ENCODE measurements at regions not wholly inside any gene's neighbourhood (a gene's known extent, or its start where the extent isn't known, plus 50 kb on each side); places are given as distances from the start of the nearest gene placed in this dataset.
"Not testable (repeated sequence)": the region's sequence is repeated elsewhere in the genome, so short reads cannot be mapped to it uniquely, and the experiment has no call there.

DNA sequence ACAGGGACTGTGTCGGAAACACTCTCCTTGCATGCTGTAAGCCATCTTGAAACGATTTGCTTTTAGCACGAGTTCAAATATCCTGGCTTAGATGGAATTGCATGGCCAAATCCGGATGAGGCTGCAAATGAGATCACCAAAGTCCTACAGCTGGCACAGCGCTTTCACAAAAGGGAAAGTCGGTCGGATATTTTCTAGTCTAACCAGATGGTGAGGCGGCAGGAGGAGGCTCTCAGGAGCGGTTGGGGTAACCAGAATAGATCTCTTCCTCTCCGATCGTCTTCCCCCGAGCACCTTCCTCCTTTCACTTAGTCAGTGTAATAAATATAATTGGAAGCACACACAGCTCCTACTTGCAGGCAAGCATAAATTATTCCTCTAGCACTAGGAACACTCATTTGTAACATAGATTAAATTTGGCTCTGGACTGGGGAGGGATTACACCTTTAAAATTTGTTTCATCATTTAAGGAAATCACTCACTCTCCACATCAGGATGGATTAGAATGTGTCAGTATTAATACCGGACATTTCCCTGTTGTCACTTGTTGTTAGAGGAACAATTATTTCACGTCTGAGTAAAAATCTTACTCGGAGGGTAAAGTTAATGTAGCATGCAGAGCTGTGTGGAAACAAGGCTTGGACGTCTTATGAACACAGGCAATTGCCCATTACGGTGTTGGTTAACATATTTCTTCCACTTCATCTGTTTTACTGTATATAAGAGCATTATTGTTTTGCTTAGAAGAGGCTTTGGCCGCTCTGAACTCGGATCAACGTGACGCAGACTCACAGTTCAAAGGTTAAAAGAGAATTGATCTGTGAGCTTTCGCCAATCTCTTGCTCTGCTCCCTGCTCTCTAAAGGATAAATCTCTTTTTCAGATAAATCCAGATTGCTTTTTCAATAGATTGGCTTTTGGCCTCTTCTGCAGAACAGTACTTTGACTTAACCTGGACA, 857.9 kb downstream of the TYW1 start:
- peak; percentile 54 for DNase-seq

DNA sequence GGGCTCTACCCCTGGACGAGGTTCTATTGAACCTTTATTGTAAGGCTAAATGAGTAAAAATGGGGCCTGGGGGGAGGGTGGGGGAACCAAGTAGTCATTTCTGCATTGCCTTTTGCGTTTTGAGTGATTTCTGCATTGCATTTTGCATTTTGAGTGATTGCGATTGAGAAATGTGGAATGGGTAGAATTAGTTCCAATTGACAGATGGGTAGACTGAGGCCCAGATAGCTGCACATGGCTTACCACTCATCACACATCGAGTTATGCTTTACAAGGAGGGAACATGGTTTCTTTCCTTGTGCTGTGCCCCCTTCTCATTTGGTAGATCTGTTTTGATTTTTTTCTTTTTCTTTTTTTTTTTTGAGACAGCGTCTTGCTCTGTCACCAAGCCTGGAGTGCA, 858.7 kb downstream of the TYW1 start:
- no peak for DNase-seq

DNA sequence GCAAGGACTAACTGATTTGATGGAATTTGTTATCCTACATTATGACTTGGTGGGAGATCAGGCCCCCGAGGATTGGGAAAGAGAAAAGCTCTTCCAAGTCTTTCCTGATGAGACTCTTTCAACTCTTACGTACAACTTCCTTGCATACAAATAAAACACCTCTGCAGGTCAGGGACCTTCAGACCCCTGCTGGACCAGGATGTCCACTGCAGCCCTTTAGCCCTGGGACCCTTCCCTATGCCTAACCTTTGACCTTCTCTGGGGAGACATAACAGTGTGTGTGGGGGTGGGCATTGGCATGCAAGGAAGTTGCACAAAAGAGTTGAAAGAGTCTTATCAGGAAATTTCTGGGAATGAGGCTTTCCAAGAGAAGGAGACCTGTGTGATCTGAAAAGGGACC, 859.4 kb downstream of the TYW1 start:
- no peak for DNase-seq

DNA sequence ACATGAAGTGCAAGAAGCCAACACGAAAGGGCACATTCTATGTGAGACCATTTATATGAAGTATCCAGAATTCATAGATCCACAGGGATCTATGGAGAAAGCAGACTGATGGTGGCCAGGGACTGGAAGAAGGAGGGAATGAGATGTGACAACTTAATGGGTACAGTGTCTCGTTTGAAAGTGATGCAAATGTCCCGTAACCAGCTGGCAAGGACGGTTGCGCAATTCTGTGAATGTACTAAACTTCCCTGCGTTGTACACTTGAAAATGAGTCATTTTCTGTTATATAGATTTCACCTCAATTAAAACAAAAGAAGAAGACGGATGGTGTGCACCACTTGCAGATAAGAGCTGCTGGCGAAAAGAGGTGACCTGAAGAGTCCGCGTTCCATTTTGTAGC, 861.1 kb downstream of the TYW1 start:
- DNase-seq = no peak

DNA sequence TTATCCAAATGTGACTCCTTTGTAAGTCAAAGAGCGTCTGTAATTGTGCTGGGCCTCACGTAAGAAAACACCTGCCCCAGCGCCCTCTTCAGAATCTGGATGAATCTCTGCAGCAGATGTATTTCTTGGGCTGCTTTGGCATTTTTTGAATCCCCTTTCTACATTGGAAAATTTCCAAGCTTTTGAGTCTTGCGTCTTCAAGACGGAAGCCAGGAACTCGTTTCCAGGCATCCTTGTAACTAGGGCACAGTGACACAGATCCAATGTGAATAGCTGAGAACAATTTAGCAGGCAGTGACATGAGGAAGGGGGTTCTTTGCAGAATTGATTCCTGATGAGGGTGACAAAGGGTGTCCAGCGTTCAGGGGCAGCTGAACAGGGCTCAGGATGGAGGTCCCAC, 862.3 kb downstream of the TYW1 start:
- no peak for DNase-seq

DNA sequence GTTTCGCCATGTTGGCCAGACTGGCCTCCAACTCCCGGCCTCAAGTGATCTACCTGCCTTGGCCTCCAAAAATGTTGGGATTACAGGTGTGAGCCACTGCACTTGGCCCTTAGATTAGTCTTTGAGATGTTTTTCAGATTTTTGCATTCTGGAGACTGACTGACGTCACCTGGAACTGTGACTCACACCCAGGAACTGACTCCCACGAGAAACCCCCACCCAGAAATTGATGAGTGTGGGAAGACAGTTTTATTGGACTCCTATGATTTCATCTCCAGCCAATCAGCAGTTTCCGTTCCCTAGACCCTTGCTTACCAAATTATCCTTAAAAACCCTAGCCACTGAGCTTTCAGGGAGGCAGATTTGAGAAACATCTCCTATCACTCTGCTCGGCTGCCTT, 867.3 kb downstream of the TYW1 start:
- DNase-seq = no peak

DNA sequence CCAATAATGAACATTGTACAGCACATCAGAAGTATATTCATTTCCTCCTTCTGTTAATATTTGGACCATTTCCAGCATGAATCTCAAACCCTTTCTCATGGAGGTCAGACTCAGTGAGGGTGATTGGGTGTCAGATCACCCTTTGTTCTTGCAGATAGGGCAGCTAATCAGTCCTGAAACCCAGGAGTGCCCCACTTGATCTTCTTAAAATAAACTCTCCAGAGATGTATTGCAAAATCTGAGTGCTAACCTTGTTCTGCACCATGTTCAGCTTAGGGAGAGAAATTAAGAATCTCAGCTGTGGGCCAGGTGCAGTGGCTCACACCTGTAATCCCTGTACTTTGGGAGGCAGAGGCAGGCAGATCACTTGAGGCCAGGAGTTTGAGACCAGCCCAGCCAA, 869.4 kb downstream of the TYW1 start:
- no peak for DNase-seq

DNA sequence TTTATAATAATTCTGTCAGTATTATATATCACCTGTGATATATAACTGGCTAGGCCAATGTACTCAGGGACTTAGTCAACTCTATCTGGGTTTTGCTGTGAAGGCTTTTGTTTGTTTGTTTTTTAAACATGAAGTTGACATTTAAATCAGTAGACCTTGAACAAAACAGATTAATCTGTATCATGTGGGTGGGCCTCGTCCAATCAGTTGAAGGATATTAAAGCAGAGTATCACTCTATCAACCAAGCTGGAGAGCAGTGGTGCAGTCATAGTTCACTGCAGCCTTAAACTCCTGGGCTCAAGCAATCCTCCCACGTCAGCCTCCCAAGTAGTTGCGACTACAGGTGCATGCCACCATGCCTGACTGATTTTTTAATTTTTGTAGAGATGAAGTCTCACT, 870.2 kb downstream of the TYW1 start:
- DNase-seq = no peak

DNA sequence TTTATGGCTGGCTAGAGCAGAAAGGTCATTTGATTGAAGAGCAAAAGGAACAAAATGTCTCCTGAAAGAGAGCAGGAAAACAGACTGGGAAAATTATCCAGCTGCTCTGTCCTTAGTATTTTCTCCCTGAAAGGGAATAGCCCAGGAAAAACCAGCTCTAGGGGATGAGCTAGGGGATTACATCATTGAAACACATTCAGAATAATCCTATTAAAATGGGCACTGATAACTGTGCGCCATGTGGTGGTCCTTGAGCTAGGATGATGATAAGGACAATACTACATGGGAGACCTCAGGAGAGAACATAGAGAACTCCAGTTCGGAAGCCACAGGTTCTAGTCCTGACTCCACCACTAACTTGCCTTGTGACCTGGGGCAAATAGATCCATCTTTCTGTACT, 873.8 kb downstream of the TYW1 start:
- DNase-seq = no peak

DNA sequence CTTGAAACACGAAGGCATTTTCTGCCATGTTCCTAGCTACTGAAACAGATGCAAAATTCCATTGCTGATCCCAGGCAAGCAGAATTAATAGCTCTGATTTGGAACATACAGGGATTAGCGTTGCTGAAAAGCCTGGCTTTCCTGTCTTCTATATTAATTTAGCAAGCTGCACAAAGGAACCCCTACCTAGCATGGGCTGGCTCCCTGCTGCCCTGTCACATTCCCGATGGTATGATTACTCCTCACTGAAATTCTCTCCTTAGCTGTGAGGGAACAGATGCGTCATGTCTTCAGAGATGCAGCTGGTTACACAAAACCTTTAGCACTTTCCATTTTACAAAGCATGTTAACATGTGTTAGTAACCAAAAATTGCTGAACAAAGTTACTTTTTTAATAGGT, 878.9 kb downstream of the TYW1 start:
- no peak for DNase-seq

DNA sequence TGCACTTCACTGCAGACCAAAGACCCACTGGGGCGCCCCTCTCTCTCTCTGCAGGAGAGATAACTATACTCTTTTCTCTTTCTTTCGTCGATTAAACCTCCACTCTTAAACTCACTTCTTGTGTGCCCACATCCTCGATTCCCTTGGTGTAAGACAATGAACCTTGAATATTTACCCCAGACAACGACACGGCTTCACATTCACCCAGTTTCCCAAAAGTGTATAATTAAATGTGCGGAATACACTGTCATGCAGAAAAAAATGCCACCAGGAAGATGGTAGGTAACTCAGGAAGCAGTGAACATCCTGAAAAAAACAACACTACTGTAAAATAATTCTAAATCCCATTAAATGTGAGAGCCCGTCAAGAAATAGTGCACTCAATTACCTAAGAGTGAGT, 882.2 kb downstream of the TYW1 start:
- DNase-seq = no peak

DNA sequence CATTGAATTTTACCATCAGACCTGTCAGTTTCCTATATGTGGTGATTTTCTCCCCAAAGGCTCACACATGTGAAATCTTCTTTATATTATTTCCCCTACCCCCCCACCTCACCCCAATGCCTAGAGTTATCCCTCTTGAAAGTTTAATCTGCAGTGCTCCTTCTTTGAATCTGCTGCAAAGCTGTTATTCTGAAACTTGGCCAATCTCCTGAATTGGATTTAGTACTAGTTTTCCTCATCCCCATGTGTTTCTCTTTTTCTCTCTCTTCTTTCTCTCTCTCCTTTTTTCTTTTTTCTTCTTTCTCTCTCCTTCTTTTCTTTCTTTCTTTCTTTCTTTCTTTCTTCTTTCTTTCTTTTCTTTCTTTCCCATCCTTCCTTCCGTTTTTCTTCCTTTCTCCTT, 886.2 kb downstream of the TYW1 start:
- DNase-seq = no peak

DNA sequence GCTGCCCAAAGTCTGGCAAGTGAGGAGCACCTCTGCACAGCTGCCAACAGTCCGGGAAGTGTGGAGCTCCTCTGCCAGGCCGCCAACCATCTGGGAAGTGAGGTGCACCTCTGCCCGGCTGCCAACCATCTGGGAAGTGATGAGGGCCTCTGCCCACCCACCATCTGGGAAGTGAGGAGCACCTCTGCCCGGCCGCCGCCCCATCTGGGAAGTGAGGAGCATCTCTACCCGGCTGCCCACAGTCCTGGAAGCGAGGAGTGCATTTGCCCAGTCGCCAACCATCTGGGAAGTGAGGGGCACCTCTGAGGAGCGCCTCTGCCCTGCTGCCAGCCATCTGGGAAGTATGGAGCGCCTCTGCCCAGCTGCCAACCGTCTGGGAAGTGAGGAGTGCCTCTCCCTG, 893.7 kb downstream of the TYW1 start:
- no peak for DNase-seq

DNA sequence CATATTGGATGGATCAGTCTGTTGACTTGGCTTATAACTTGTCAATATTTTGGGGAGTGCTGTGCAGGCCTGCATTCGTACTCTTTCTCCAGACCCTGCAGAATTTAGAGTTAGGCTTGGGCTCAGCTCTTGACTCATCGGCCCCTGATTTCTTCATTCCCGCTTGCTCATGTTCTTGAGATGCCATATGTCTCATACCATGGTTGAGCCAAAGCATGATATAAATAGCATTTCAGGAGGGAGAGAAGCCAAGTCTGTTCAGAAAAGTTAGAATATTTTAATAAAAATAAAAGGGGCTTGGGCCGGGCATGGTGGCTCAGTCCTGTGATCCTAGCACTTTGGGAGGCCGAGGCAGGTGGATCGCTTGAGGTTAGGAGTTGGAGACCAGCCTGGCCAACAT, 898.1 kb downstream of the TYW1 start:
- no peak for DNase-seq

DNA sequence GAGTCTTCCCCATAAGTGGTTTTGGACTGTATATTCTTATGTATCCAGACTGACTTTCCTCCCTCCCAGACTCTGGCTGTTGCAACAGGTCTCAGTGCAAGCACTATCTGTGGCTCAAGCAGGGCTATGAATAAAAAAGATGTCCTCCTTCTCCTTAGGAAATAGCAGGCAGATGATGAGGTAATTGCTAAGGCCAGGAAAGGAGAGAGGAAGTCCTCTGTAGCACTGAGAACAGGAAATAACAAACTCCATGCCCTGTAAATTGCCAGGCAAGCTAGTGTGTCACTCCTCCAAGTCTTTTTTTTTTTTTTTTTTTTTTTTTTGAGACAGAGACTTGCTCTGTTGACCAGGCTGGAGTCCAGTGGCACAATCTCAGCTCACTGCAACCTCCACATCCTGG, 900.1 kb downstream of the TYW1 start:
- DNase-seq = no peak

DNA sequence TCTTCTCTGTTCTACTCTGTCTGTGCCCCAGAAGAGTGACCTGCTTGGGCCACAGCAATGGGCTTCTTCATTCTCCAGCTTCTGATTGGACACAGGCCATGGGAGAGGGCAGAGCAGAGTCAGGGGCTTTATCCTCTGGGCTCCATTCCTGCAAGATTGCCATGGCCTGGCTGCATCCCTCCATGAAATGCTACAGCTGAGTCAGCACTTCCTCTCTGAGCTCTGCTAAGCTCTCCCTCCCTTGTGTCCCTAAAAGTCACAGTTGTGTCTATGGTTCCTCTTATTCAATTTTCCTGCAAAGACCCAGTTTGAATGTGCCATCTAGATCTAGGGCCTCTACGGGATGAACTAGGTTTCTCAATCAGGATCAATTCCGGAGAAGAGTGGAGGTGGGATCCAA, 903.8 kb downstream of the TYW1 start:
- DNase-seq = no peak

DNA sequence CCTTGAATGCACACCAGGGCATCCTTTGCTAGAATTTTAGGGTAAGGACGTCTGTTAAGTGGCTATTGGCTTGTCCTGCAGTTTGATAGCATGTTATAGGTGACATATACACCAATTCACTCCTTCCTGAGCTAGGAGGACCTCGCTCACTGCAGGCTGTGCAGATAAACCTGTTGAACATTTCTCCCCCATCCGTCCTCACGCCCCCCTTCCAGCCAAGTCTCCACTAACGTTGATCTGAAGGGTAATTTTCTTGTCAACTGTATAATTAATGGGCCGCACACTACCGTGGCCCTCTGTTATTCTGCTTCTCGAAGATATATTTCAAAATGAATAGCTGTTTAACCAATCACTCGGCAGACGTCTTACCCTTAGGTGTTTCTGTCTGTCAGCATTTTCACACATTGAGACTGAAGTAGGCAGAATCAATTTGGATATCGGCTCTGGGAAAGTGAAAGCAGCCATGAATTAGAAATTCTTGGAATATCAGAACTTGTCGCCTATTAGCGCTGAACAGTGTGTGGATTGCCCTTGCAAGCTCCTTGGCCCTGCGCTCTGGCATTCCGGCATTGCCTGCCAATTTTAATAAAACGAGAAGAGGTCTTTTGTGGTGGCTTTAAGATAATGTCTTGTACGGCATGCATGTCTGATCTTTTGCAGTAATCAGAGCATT, 905.3 kb downstream of the TYW1 start:
- DNase-seq = no peak

DNA sequence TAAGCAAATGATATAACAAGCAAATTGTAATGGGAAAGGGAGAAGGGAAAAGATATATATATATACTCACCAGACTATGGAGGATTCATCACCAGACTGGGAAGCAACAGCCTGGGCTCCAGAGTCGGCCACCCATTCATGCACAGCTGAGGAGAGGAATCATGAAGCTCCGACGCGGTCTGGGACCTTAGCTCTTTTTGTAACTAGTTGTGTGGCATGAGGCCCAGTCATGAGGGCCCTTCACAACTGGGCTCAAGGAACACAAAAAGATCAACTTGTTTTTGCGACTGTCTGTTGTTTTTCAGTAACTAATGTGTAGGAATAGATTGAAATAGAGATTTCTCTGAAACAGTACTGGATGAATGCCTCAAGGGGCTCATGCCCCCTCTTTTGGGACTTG, 911.2 kb downstream of the TYW1 start:
- no peak for DNase-seq

DNA sequence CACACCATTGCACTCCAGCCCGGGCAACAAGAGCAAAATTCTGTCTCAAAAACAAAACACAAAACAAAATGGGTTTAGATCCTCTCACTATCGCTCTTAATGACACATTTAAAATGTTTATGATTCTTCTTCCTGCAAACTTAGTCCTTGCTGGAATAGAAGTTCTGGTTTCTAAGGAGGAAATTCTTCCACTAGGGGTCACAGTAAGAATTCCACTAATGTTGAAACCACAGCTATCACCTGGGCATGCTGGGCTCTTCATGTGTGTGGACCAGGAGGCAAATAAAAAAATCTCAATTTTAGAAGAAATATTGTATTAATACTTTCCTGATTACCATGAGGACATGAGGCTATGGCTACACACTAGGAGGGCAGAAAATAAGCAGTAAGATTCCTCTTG, 915.8 kb downstream of the TYW1 start:
- no peak for DNase-seq

DNA sequence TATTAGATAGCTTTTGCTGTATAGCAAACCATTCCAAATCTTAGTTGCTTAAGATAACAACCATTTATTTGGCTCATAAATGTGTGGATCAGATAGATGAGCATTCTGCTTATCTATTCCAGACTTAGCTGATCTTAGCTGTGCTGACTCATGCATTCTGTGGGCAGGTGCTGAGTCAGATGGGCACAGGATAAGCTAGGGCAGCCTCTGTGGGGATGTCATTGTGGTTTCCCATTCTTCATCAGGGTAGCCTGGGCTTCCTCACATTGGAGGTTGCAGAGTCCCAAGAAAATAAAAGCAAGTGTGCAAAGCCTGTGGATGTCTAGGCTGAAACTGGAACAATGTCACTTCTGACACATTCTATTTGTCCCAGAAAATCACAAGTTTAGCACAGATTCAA, 917.0 kb downstream of the TYW1 start:
- no peak for DNase-seq

DNA sequence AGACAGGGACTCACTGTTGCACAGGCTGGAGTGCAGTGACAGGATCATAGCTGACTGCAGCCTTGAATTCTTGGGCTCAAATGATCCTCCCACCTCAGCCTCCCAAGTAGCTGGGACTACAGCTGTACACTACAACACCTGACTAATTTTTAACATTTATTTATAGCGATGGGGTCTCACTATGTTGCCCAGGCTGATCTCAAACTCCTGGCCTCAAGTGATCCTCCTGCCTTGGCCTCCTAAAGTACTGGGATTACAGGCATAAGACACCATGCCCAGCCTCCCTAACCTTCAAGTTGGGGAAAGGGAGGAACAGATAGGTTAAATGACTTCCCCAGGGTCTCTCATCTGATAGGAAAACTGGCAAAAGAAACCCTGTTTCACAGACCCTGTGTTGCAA, 919.5 kb downstream of the TYW1 start:
- DNase-seq = not testable (repeated sequence)

DNA sequence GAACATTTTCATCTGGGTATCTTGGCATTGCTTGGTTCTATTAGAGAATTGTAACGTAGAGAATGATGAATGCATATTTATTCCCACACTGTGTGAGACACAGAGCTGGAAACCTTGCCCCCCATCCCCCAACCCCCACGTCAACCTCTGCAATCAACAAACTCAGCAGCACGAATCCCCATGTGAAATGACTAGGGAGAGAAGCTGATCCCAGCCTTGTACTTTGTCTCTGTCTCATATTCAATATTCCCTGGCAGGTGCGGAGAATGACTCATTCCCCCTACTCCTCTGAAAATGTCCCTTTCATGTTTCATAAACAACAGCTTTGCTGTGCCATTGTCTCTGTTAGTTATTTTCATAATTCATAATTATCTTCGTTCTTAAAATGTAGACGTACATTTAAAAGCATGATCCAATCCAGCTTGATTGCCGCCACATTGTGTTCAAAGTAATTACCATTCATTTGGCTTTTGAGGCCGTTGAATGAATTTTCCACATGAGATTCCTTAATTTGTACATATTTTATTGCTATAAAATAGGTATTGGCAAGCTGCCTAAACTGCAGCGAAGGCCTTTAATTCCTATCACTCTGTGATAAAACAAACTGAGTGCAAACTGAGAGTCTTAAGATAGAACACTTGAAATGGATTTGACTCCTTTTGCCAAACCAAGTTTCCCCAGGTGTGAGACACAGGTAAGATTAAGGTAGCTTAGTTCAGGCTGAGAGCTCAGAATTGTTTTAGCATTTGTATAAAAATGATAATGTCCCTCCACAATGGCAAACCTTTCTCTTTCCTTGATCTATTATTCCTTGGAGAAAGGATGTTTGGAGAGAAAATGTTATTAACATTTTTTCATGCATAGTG, 920.2 kb downstream of the TYW1 start:
- DNase-seq = no peak

DNA sequence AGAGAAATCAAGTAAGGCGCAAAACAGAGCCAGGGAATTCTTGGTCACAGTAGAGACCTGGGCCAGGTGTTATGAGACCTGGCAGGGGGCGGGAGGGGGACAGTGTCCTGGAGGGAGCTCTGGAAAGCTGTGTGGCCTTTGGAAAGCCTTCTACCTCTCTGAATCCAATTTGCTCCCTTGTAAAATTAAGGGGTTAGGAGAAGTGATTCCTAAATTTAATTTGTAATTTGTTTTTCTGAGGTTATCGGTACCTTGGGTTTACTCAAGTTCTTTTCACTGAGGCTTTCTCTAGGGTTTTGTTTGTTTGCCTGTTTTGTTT, 920.8 kb downstream of the TYW1 start:
- no peak for DNase-seq

DNA sequence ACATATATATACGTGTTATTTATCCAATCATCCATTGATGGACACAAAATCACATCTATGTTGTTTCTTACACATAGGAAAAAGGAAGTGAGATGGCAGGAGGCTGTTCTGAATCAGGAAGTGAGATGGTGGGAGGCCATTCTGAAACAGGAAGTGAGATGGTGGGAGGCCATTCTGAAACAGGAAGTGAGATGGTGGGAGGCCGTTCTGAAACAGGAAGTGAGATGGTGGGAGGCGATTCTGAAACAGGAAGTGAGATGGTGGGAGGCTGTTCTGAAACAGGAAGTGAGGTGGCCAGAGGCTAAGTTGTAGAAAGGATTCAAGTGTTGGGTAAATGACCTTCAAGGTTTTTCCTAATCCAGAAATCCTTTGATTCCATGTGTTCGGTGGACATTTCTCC, 921.5 kb downstream of the TYW1 start:
- no peak for DNase-seq
